ENCODE measurements at regions not wholly inside any gene's neighbourhood (a gene's known extent, or its start where the extent isn't known, plus 50 kb on each side); places are given as distances from the start of the nearest gene placed in this dataset.
"Not testable (repeated sequence)": the region's sequence is repeated elsewhere in the genome, so short reads cannot be mapped to it uniquely, and the experiment has no call there.

DNA sequence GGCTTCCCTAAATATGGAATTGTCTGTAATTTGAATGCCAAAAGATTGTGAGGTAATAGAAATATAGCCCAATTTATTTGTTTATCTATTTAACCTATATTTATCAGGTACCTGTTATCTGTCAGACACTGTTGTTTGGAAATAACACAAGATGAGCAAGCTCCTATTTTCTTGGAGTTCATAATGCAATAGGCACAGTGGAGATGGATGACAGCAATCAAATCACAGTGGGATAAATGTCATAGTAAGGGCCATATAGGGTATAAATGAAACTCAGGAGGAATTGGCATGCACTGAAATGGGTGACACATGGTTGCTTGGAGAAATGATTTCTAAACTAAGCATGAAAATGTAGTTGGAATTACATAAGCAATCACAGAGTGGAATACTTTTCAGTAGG is 761.8 kb upstream of the MBL2 start:
- no peak for DNase-seq (ENCODE audit: low spot score)

DNA sequence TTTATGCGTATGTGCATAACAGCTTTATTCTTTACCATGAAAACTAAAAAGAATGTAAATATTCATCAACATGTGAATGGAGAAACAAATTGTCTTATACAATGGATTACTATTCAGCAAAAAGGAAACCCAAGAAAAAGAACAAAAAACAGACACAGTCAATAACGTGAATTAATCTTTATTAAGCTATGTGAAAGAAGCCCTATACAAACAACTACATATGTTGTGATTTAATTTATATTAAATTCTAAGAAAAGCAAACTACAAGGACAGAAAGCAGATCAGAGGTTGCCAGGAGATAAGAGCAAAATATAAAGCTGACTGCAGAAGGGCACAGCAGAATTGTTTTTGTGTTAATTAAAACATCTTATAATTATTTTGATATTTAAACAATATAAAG is 756.4 kb upstream of the MBL2 start:
- no peak for DNase-seq (ENCODE audit: low spot score)

DNA sequence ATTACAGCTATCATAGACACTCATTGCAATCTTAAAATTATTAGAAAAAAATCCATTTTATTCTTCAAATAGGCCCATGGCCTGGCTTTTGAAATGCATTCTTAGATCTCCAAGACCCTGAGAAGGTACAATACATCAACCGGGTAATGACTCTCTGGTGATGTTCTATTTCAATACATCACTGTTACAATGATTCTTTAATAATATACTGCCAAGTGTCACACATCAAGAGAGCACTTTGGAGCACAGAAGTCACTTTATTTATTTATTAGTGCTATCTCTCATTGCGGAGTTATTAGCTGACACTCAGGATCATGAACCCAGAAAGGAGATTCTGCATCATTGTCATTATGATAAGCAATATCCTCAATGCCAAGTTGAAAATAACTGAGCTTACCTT is 748.5 kb upstream of the MBL2 start:
- DNase-seq (ENCODE audit: low spot score), result no peak

DNA sequence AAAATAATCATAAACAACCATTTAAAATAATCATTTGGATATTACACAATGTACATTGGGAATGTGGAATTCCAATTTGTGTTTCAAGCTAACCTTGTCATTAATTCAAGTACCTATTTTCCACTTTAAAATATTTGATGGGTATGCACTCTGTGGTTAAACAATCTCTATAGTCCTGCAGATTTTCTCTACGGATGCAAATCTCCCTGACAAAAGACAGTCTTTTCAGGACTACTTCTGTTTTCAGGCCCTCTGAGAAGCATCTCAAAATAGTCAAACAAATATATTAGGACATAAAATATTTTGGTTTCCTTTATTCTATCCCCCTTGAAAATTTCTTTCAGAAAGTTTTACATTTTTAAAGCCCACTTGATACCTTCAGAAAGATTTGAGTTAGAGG is 735.6 kb upstream of the MBL2 start:
- DNase-seq (ENCODE audit: low spot score), result no peak

DNA sequence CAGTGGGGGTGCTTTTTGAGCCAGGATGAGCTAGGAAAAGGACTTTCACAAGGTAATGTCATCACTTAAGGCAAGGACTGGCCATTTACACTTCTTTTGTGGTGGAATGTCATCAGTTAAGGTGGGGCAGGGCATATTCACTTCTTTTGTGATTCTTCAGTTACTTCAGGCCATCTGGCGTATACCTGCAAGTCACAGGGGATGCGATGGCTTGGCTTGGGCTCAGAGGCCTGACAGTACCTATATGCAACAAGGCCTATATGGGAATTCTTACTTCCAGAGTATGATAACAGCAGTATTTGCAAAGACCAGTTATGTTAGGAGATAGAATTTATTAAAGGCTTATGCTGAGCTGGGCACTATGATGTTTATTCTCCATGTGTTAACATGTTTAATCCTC is 731.9 kb upstream of the MBL2 start:
- DNase-seq (ENCODE audit: low spot score), result not testable (repeated sequence)

DNA sequence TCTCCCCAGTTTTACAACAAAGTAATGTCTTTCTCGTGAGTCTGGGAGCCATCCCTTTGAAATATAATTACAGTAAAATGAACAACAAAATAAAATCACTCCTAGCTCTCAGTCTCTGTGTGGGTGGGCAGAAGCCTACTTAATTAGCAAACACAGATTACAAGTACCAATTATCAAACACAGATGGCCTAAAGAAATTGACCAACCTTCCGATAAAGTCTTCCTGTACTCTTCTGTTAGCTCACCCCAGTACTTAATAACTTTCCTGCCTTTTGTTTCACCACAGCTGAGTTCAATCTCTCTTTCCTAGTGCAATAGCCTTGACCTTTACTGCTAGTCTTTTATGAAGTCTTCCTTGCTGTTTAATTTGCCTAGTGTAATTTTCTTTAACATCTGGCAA is 719.2 kb upstream of the MBL2 start:
- DNase-seq (ENCODE audit: low spot score), result no peak

DNA sequence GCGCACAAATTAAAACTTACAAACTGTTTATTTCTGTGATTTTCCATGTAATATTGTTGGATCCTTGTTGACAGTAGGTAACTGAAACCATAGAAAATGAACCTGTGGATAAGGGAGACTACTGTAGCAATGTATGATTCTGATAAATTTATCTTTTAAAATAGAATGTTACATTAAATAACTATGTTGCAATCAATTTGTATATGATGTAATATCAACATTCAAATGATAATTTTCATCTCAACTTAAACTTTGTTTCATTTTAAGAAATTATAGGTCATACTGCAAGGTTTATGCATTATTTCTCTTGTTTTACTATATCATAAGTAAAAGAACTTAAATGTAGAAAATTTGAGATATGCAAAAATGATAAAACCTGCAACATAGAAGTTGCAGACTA is 718.0 kb upstream of the MBL2 start:
- DNase-seq (ENCODE audit: low spot score), result no peak

DNA sequence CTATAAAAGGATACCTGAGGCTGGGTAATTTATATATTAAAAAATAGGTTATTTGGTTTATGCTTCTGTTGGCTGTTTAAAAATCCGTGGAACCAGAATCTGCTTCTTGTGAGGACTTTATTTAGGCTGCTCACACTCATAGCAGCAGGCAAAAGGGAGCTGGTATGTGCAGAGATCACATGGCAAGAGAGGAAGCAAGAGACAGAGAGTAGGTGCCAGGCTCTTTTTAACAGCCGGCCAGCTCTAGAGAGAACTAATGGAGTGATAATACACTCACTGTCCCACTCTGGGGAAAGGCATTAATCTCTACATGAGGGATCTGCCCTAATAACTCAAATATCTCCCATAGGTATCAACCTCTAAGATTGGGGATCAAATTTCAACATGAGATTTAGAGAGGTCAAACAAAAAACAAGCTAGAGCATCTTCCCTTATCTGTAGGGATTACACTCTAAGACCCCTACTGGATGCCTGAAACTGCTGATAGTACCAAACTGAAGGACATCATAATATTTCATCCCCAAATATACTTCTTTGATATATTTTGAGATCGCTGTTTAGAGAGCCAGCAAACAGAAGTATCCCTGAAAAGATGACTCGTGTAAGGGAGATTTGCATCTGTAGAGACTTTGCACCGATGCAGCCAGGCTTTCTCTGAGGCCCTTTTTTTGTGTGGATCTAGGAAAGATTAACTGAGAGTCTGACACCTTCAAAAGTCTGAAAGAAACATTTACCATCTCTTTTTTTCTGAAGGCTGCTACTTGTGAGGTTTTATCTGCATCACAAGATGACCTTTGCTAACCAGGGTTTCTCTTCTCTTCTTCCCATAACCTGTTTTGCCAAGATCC is 717.0 kb upstream of the MBL2 start:
- DNase-seq (ENCODE audit: low spot score), result no peak

DNA sequence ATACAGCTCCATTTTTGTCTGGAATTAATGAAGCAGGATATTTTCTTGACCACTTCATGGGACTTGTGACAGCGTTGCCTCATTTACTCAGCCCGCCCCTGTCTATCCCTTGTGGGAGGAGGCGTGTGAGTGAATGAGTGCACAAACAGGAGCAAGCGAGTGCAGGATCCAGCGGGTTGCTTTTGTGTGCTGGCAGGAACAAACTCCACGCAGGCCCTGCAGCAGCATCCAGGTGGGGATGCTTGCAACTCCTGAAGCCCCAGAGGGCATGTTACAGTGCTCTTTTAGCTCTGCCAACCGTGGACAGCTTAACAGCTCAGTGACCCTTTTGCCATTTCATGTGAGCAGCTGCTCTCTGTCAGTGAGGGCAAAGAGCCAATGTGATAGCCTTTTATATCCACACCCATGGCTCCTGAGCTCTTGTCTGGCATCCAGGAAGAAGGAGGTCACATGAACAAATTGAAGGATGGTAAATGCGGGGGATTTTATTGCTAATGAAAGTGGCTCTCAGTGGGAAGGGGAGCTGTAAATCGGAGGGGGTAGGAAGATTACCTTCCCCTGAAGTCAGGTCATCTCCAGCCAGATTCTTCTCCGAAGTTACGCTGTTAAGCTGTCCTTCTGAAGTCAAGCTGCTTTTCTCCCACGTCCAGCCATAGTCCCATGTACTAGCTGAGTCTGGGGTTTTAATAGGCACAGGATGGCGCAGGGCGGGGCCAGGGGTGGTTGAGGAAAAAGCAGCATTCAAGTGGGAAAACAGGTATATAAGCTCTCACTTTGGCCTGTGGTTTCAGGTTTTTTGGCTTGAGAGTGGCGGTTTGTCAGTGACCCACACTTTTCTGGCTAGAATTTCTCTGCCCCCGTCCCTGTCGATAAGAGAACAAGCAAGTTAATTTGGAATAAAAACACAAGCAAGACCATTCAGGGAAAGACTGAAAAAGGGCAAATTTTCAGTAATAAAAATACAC is 714.7 kb upstream of the MBL2 start:
- DNase-seq (ENCODE audit: low spot score), result no peak

DNA sequence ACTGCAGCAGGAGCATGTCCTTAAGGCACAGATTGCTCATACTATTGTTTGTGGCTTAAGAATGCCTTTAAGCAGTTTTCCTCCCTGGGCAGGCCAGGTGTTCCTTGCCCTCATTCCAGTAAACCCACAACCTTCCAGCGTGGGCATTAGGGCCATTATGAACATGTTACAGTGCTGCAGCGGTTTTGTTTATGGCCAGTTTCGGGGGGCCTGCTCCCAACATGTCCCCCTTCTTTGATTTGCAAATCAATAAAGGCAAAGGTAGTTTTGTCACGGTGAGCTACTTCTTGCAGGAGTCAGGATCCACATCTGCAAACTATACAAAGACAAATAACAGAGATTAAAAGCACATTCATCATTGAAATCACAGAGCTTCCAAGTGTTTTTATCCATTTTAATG is 712.8 kb upstream of the MBL2 start:
- not testable (repeated sequence) for DNase-seq (ENCODE audit: low spot score)

DNA sequence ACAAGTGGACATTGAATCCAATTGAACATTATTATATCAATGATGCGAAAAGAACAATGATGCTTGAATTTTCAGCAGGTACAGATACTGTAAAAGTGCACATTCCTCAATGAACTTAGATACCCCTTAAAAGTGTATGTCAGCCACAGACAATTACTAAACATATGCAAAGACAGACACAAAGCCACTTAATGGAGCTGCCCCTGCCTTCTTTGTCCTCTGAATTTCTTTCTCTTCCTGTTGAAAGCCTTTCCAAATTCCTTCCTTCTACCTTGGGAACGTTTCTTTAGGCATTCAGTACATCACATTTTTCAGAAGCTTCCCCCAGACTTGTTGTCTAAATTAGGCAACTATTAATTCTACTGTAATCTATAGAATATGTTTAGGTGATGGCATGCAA is 706.8 kb upstream of the MBL2 start:
- no peak for DNase-seq (ENCODE audit: low spot score)

DNA sequence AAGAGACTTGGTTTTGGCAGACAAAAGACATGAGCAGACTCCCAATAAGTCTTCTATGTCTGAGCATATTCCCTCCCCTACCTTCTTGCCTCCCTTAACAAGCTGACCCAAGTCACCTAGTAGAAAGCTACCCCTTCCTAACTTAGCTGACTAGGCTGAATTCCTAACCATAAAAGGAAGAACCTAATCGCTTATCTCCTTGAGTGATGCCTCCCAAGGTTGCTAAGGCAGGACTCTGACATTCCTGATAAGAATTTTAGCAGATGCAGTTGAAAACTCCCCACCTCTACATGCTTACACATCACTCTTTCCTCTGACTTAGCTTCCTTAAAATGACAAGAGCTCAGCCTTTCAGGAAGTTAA is 704.7 kb upstream of the MBL2 start:
- DNase-seq (ENCODE audit: low spot score), result no peak

DNA sequence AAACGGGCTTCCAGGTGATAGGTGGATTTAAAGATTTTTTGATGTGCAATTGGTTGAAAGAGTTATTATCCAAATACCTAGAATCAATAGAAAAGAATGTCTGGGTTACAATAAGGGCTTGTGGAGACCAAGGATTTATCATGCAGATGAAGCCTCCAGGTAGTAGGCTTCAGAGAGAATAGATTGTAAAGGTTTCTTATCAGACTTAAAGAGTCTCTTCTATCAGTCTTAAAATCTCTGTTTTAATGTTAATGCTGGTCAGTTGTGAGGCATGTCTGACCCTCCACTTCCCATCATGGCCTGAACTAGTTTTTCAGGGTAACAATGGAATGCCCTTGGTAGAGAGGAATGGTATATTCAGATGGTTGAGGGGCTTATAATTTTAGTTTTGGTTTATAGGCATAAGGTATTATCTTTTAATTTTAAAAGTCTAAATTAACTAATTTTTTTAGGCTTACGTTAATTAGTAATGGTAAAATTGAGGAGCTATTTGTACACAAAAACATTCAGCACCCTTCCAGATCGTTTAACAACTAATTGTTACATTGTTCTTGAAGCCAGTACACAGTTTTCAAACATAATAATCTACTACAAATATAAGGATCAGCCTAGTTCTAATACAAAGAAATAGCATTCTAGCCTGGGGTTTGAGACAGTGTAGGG is 704.2 kb upstream of the MBL2 start:
- DNase-seq (ENCODE audit: low spot score), result no peak

DNA sequence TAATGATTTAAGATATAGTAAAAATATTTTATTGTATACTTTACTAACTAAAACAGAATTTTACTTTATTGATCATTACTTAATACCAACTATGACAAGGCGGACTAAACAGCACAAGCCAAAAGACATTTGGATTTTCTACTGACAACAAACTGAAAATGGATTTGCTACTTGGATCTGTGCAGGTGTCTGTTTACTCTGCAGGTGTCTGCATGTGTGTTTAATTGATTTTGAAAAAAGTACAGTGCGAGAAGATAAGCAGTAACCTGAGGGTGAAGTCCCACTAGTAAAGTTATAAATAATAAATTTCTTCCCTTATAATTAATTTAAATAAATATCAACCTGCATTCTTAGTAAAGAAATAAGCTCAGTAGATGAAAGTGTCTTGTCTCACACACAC is 696.8 kb upstream of the MBL2 start:
- DNase-seq (ENCODE audit: low spot score), result no peak

DNA sequence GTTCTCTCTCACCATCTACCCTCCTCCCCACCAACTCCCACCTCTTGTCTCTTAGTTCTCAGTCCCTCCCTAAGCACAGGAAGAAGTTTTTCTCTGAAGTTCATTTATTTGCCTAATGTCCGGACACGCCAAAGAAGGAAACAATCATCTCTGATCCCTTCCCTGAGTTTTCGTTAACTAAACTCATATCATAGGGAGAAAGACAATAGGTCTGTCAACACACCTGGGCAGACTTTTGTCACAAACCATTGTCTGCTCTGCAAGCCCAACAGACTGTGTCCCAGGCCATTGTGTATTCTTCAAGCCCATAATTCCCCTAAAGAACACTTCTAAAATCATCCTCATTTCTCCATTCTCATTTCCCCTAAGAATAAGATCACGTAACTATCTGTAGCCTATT is 691.0 kb upstream of the MBL2 start:
- no peak for DNase-seq (ENCODE audit: low spot score)

DNA sequence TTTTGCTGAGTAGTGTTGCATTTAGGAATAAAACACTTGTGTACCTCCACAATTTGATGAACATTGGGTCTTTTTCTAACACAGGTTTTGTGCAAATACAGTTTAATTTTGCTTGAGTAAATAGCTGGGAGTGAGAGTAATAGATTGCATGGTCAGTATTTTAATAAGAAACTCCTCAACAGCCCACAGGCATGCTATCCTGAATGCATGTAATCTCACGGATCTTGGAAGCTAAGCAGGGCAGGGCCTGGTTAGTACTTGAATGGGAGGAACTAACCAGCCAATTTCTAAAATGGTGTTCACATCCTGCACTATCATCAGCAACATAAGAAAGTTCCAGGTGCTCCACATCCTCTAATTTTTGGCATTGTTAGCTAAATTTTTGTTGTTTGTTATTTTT is 685.4 kb upstream of the MBL2 start:
- no peak for DNase-seq (ENCODE audit: low spot score)

DNA sequence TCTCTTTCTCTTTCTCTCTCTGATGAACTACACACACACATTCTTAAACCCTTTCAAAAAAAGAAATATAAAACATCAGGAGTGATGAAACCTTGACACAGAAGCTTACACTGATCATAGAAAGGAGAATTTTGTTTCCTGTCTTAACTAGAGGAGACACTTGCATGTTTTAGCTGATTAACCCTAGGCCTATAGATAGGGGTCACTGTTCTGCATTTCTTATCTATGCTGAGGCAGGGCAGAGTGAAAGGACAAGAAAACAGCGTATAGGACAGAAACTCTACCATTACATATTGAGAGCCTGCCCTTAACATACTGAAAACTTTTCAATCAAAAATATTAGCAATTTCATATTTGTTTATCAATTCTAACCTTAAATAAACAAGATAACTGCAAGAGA is 680.6 kb upstream of the MBL2 start:
- no peak for DNase-seq (ENCODE audit: low spot score)

DNA sequence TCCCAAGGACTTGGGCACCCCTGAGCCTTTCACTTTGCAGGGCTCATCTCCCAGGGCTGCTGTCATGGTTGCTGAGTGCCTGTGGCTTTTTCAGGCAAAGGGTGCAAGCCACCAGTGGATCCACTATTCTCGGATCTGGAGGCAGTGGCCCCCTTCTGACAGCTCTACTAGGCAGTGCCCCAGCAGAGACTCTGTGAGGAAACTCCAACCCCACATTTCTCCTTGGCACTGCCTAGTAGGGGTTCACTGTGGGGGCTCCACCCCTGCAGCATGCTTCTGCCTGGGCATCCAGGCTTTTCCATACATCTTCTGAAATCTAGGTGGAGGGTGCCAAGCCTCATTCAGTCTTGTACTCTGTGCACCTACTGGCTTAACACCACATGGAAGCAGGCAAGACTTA is 675.0 kb upstream of the MBL2 start:
- DNase-seq (ENCODE audit: low spot score), result no peak

DNA sequence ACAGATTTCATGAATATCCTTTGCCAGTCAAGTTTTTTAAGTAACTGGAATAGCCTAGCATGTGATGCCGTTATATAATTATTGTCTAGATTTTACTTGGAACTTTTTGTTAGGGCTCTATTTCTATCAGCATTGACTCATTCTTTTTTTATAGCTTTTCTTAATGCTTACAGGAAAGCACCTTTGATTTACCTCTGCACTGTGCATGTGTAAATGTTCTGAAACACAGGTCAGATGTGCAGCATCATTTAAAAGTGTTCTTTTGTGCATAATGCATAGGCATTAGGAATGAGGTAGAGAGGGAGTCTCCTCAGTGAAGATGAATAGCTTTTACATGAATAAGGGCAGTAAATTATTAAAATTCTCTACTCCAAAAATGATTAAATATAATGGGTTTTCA is 669.3 kb upstream of the MBL2 start:
- DNase-seq (ENCODE audit: low spot score), result no peak

DNA sequence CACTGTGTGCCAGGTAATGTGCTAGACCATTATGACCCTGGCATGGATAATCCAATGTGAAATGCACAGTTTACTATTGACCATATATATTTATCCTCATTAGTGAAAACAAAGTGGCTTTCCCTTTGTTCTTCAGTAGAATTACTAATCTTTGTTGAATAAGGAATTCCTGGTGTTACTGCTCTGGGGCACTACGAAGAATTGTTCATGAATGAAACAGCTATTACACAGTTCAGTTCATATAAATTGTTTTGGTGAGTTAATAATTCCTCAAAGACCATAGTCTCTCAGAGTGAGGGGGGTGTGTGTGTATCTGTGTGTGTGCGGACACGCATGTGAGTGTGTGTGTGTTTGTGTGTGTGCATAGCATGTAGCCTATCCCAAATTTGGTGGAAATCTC is 668.0 kb upstream of the MBL2 start:
- DNase-seq (ENCODE audit: low spot score), result no peak

DNA sequence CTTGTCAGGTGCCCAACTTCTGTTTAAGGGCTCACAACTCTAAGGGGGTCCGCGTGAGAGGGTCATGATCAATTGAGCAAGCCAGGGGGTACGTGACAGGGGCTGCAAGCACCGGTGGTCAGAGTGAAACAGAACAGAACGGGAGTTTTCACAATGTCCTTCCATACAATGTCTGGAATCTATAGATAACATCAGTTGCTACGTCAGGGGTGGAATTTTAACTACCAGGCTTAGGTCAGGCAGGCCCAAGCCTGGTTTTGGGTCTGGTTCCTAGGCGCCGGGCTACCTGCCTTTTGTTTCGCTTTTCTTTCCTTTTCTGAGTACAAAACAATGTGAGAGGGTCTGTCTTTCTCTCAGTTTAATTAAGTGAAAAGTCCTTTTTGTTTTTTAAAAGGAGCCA is 666.5 kb upstream of the MBL2 start:
- DNase-seq (ENCODE audit: low spot score), result not testable (repeated sequence)

DNA sequence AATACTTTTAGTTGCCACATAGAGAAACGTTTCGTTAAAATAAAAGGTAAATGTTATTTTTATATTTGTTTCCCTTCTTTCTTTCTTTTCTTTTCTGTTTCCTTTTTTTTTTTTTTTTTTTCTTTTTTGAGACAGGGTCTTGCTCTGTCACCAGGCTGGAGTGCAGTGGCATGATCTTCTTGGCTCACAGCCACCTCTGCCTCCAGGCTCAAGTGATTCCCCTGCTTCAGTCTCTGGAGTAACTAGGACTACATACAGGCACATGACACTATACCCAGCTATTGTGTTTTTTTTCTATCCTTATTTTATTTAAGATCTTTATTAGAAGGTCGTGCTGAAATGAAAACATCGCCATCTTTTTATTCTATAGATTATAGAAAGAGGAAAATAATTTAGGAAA is 661.8 kb upstream of the MBL2 start:
- DNase-seq (ENCODE audit: low spot score), result no peak

DNA sequence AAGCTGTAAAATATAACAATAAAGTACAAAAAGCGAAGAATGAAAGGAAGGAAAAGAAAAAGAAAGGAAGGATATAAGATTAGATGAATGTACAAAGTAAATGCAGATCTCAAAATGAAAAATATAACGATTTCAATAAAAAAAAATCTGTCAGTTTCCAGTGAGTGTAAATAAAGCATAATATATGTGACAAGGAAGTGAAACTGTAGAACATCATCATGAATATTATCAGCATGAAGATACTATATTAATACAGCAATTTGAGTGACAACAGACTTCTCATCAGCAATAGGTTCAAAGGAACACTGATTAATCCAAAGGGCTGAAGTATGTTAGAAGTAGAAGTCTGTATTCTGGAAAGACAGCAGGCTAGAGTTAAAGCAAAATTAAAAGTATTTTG is 659.5 kb upstream of the MBL2 start:
- no peak for DNase-seq (ENCODE audit: low spot score)
